HG03025 (cell line): ENCODE measurements at regions not wholly inside any gene's neighbourhood (a gene's known extent, or its start where the extent isn't known, plus 50 kb on each side); places are given as distances from the start of the nearest gene placed in this dataset.

Source experiments
- ATAC-seq: cut with Tn5 transposase; IDR thresholded peaks from one replicate; pipeline ENCODE4 v1.9.1; 2021; ENCODE audit warnings: mild to moderate bottlenecking, moderate library complexity; ENCODE audit not compliant: unreplicated experiment, low FRiP score

- no peak for ATAC-seq
Observed at GRCh38 chr5:63375851-63376250, 586.4 kb downstream of the HTR1A start.

GRCh38 chr5:63374085-63374484 is 588.2 kb downstream of the HTR1A start:
- ATAC-seq, result no peak

- ATAC-seq, result no peak
Observed at GRCh38 chr5:63351164-63351563, 611.1 kb downstream of the HTR1A start.

- ATAC-seq, result no peak
Observed at GRCh38 chr5:63346451-63346850, 615.8 kb downstream of the HTR1A start.

GRCh38 chr5:63341442-63341841 is 620.8 kb downstream of the HTR1A start:
- ATAC-seq, result no peak

- no peak for ATAC-seq
Observed at GRCh38 chr5:63323926-63324325, 638.3 kb downstream of the HTR1A start.

- no peak for ATAC-seq
Observed at GRCh38 chr5:63314551-63314950, 647.7 kb downstream of the HTR1A start.

GRCh38 chr5:63310644-63311043 is 651.6 kb downstream of the HTR1A start:
- ATAC-seq, result no peak

GRCh38 chr5:63306909-63307308 is 655.3 kb downstream of the HTR1A start:
- no peak for ATAC-seq

- ATAC-seq, result no peak
Observed at GRCh38 chr5:63293317-63293716, 668.9 kb downstream of the HTR1A start.

- ATAC-seq, result no peak
Observed at GRCh38 chr5:63286724-63287123, 675.5 kb downstream of the HTR1A start.

- no peak for ATAC-seq
Observed at GRCh38 chr5:63263411-63263810, 684.8 kb downstream of the LRRC70 start.

- ATAC-seq, result no peak
Observed at GRCh38 chr5:63262185-63262981, 683.8 kb downstream of the LRRC70 start.

- no peak for ATAC-seq
Observed at GRCh38 chr5:63261695-63262094, 683.1 kb downstream of the LRRC70 start.

GRCh38 chr5:63255594-63255993 is 677.0 kb downstream of the LRRC70 start:
- ATAC-seq, result no peak

GRCh38 chr5:63250939-63251338 is 672.3 kb downstream of the LRRC70 start:
- no peak for ATAC-seq

- no peak for ATAC-seq
Observed at GRCh38 chr5:63249960-63250359, 671.3 kb downstream of the LRRC70 start.

- ATAC-seq, result no peak
Observed at GRCh38 chr5:63247651-63248050, 669.0 kb downstream of the LRRC70 start.

GRCh38 chr5:63245271-63245670 is 666.7 kb downstream of the LRRC70 start:
- ATAC-seq, result no peak

GRCh38 chr5:63240063-63240755 is 661.6 kb downstream of the LRRC70 start:
- no peak for ATAC-seq

GRCh38 chr5:63233911-63234310 is 655.3 kb downstream of the LRRC70 start:
- ATAC-seq, result no peak

- no peak for ATAC-seq
Observed at GRCh38 chr5:63233361-63233760, 654.7 kb downstream of the LRRC70 start.
